ENCODE measurements at regions not wholly inside any gene's neighbourhood (a gene's known extent, or its start where the extent isn't known, plus 50 kb on each side); places are given as distances from the start of the nearest gene placed in this dataset.

DNA sequence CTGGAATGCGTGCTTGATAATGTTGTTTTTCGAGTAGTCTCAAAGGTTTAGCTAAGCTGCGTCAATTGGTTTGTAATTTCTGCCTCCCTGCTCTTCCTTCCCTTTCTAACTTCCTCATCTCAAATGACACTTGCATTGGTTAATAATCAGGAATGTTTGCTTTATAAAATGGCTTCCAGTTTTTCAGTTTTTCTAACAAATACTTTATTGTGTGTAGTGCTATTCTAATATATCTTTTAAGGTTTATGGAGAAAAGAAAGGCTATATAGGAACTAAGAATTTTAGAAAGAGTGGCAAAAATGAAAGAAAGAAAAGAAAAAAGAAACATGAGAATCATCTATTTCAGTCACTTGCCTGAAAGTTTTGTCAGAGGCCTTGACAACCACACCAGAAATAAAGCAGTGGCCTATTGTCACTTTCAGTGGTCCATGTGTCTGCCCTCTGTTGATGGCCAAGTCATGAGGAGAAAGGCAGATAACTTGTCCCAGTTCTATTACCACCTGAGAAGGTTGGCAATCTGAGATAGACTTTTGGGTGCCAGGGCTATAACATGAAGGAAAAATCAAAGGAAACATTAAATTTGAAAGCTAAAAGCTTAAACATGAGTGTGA, 221.9 kb upstream of the KITLG start:
- DNase-seq, result no peak

DNA sequence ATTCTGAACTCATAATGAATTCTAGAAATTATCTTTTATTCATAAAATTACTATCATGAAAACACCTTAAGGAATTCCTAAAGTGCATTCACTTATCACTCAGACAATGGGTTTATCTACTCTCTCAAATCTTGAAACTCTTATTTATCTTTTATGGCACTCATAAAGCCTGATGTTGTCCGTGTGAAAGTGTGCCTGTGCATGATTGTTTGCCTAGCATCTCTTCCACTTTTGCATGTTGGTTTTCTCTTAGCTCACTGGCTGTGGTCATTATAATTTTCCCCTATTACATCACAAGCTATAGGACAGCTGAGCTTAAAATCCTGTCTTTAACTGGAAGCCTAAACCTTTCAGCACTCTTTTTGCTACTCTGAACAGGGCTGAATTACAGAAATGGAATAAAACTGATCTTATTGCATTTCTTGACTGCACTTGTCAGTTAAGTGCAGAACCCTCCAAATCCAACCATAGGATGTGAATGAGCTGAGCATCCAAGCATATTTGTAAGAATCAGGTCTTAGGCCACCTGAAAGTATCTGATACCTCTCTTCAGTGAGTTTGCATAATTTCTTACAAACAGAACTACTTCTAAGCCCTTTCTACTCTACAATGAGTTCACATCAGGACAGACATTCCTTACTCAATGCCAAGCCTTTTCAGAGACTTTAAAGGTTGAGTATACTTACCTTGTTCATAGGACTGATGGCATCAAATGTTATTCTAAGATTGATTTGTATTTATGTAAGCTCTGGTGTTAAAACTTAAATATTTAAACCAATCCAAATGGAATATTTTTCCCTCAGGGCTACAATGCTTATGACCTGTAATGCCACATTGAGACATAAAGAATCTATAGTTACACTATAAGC, 221.2 kb upstream of the KITLG start:
- no peak for DNase-seq

DNA sequence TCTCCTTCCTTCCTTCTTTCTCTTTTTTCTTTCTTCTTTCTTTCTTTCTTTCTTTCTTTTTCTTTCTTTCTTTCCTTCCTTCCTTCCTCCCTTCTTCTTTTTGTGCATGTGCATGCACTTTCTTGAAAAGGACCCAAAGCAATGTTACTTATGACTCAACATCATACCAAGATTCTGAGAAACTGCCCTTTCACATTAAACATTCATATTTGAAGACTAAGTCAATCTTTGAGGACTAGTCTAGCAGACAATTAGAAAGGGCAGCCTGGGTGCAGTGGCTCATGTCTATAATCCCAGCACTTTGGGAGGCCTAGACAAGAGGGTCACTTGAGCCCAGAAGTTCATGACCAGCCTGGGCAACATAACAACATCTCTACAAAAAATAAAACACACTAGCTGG, 212.8 kb upstream of the KITLG start:
- DNase-seq, result no peak

DNA sequence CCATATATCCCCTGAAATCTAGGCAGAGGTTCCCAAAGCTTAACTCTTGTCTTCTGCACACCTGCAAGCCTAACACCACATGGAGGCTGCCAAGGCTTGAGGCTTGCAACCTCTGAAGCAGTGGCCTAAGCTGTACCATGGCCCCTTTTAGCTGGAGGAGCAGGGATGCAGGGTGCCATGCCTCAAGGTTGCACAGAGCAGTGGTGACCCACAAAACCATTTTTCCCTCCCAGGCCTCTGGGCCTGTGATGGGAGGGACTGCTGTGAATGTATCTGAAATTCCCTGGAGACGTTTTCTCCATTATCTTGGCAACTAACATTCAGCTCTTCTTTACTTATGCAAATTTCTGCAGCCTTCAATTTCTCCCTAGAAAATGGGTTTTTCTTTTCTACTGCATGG, 210.0 kb upstream of the KITLG start:
- DNase-seq, result no peak

DNA sequence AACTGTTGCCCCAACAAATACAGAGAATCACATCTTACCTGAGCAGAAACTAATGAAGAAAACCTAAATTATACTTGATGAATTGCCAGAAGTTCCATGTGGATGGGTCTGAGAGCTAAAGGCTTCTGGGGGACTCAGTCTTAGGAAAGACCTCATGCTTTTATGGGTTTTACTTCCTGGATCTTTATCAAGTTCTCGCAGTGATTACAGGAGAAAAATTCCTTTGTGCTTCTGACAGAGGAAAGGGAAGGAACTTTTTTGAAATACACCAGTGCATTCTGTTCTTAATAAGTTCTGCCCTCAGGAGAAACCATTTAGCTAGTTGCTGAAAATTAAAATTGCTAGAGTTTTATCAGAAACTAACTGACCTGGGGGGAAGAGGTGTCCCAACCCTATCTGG, 203.9 kb upstream of the KITLG start:
- no peak for DNase-seq

DNA sequence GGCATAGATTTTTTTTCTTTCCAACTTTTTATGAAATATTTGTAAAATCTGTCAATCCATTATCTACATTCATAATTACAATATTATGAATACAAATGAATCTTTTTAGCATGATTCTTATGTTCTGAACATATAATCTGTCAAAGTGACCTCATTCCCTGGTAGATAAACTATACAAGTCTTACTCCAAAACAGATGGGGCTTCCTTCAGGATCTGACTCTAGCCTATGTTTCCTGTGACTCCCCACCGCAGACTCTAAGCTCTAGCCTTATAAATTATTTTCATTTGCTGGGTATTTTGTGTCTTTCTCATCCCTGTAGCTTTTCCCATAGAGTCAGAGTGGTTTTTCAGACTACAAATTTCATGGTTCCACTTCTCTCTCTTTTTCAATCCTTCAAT, 202.1 kb upstream of the KITLG start:
- no peak for DNase-seq

DNA sequence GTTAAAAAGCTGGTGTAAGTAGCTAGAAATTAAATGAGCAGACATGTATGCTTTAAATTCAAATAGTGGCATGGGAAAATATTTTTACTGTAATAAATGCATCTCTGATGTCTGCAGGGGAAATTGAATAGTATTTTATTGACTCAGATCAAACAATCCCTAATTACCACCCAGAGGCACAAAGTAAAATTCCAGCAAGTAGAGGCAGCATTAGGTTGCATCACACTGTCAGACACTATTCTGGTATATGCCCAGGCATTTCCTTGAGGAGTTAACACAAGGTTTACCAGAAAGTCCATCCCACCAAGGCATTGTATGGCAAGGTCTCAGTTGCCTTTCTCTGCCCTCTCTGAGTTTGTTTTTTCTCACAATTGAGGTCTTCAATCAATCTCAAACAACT, 201.6 kb upstream of the KITLG start:
- no peak for DNase-seq

DNA sequence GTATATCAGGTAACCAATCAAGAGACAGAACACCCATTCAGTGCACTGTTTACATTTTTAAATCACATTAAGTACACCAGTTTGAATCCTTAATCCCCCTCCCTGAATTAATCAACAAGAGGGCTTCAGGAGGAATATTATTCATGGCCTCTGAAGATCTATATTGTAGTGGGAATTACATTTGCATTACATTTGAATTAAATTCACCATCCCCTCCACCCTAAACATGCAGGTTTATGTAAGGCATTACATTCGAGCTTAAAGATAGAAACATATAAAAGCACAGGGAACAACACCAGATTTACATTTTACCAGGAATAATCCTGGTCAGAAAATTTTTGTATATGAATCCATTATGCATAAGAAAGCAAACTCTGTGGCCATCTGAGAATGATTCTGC, 197.8 kb upstream of the KITLG start:
- no peak for DNase-seq

DNA sequence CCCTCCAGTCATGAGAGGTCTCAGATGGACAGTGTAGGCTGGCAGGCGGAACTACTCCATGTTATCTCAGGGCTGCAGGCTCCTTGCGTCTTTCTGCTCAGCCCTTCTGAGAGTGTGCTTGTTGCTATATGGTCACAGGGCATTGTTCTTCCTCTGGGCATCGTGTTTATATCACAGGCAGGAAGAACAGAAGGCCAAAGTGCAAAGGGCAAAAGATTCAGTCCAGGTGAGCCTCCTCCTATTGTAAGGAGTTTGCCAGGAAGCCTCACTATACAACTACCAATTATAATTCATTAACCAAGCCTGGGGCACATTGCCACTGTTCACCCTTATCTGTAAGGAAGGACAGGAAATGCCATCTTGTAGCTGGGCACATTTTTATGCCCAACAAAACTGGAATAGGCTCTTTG, 195.5 kb upstream of the KITLG start:
- DNase-seq, result no peak

DNA sequence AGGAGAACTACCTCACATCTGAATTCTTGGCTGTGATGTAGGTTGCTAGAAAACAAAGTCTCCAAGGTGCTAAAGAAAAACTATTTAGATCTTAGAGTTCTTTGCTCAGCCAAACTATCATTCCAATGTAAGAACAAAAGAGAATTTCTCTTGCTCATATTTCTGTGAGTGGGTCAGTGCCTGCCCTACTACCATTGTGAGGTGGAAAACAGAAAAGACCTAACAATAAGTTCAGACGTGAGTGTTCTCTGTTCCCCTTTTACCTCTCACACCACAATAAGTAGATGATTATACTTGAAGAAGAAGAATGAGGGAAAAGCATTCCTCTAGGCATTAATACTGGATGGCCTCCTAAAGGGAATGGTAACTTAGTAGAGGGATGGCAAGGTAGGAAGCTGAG, 187.4 kb upstream of the KITLG start:
- DNase-seq, result no peak

DNA sequence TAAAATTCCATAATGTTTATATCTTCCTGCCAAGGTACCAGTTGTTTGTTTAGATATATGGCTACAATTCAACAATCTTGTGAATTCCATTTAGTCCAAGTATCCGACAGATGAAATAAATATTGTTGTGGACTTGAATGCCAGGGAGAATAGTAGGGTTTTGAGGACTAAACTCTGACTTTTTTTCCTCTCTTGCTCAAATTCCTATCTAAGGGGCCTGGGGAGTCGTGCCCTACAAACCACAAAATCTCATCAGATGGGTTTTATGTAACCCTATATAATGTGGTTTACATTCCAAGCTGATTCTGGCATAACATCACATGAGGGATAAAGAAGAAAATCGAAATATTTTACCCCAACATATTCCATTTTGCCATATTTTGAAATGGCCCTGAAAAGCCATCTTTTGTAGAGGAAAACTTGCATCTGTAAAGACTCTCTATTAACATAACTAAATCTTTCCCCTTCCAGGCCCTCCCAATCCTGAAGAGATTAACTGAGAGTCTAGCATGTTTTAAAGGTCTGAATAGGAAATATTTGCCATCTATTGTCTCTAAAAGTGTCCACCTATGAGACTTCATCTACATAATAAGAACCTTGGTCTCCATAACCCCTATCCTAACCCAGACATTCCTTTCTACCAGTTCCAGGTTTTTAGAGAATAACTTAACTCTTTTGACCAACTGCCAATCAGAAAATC, 184.7 kb upstream of the KITLG start:
- DNase-seq, result no peak

DNA sequence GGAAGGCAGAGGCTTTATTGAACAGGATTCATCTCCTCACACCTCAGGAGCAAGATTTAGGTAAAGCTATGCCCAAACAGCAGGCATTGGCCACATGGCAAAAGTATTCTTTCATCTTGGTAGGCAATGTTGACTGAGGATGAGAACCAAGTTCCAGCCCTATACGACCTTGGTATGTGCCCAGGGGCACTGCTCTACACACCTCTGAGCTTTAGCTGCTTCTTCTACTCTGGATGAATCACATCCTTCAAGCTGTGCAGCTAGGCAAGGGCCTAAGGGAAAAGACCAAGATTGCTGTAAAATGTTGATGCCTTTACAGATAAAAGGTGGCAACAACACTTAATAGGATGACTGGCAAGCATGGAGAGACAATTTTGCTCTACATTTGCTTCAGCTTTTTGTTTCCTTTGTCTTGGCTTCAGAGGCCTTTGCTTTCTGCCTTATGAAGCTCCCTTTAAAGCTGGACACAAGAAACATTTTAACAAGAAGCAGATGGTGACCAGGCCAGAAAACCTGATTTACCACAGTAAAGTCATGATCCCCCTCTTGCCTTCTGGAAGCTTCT, 183.3 kb upstream of the KITLG start:
- no peak for DNase-seq

DNA sequence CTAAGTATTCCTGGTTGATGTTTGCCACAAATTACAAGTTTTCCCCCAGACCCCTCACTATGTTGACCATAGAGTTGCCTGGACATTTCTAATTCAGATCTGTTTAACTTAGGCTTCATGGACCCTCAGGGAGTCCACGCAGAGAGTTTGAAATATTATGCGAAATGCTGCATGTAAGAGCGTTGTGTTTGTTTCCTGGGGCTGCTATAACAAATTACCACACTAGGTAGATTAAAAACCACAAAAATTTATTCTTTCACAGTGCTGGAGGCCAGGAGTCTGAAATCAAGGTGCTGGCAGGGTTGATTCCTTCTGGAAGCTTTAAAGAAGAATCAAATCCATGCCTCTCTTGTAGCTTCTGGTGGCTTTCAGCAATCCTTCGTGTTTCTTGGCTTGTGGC, 177.9 kb upstream of the KITLG start:
- no peak for DNase-seq

DNA sequence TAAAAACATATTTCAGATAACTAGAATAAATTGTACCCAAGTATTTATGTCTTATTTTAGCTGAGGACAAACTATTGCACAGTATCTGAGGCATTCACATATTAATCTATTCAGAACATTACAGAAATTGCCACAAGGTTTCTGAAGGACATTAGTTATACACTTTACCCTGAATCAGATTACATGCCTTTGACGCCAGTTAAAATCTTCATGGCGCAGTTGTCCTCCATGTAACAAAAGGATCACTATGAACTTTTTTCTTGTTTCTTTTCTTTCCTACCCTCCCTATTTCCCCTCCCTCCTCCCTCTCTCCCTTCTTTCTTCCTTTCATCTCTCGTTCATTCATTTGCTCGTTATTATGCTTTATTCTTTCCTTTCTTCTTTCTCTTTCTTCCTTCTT, 176.6 kb upstream of the KITLG start:
- DNase-seq, result no peak

DNA sequence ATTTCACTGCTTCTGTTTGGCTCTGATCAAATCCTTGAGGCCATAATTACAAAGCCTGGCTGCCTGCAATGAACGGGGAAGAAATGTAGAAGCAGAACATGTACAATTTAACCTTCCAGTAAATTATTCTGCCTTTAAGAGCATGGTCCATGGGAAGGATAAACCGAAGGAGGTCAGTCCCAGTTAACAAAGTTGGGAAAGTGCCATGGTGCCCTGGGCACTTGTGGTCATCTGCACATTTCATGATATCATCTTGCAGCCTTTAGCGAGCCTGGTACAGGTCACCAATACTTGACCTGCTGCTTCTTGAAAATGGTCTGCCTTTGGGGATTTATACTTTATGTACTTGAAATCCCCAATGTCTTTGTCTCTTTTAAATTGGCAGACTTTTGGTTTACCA, 175.9 kb upstream of the KITLG start:
- DNase-seq, result no peak

DNA sequence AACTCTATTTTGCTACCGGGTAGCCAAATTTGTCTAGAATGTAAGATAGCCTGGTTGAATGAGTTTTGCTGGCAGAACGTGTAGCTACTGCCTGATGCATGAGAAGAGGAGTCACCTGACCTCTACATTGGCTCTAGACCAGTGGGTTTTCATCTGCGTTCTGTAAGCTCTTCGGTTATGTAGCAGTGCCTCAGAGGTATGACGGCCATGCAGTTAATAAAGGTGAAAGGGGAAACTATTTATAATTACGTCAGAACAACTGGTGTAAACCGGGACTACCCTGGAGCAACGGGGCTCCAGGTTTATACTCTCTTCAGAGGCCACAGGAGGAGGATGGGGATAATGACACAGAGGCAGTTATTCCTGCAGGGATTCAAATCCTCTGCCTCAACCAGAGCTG, 173.4 kb upstream of the KITLG start:
- DNase-seq, result no peak

DNA sequence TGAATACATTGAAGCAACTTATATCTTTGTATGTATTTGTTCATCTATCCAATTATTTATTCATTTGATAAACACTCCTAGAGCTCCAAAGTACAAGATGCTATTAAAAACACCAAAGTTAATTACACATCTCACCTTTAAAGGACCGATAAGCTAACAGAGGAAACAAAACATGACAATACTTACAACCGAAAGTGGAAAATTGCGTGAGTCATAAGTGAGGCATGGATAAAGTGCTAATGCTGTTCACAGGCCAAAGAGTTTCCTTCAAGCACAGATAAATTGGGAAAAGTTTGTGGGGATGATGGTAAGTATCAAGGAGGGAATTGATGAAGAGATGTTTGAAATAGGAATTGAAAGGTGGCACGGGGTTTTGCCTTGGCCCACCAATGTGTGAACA, 172.8 kb upstream of the KITLG start:
- no peak for DNase-seq

DNA sequence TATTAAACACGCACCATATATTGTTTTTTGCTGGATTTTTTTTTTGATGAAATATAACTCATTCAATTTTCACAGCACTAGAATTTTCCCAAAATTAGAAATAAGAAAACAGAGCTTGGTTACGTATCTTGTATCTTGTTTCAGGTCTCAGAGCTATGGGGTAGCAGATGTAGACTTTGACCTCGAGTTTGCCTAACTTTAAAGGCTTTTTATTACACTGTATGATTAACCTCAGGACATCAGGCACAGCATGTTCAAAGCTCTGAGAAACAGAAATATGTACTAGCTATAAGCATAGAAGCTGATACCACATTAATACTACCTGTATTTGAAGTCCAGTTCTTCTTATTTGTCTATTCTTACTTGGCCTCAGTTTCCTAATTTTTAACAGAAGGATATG, 171.9 kb upstream of the KITLG start:
- DNase-seq, result no peak

DNA sequence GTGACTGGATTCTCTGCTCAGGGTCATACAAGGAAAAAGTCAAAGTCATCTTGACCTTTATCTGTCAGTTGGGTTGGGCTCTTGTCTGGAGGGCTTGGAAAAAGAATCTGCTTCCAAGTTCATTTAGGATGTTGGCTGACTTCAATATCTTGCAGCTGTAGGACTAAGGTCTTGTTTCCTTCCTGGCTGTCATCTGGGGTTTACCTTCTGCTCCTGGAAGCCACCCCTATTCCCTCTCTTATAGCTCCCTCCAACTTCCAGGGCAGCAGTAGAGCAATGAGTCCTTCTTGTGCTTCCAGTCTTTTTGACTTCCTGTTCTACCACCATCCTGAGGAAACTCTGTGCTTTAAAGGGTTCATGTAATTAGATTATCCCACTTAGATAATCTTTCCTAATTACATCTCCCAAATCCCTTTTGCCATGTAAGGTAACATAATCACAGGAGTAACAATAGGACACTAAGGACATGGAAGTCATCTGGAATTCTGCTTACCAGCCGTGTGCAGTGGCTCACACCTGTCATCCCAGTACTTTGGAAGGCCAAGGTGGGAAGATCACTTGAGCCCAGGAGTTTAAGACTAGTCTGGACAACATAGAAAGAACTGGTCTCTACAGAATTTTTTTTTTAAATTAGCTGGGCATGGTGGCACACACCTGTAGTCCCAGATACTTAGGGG, 170.7 kb upstream of the KITLG start:
- DNase-seq, result no peak

DNA sequence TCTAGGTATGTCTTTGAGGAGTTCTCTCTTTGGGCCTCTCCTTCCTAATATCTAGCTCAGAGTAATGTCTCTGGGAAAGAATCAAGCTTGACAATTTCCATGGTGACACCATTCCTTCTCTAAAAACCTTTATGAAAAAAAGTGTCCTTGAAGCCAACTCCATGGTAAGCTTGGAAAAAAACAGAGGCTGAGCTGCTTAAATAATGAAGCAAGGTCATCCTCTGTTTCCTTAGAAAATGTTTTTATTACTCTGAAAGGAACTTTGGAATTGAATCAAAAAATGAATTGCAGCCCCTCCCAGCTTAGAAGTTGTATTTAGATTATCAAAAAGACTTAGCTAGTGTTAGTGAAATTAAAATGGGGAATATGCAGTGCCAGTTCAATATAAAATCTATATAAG, 166.1 kb upstream of the KITLG start:
- DNase-seq, result no peak

DNA sequence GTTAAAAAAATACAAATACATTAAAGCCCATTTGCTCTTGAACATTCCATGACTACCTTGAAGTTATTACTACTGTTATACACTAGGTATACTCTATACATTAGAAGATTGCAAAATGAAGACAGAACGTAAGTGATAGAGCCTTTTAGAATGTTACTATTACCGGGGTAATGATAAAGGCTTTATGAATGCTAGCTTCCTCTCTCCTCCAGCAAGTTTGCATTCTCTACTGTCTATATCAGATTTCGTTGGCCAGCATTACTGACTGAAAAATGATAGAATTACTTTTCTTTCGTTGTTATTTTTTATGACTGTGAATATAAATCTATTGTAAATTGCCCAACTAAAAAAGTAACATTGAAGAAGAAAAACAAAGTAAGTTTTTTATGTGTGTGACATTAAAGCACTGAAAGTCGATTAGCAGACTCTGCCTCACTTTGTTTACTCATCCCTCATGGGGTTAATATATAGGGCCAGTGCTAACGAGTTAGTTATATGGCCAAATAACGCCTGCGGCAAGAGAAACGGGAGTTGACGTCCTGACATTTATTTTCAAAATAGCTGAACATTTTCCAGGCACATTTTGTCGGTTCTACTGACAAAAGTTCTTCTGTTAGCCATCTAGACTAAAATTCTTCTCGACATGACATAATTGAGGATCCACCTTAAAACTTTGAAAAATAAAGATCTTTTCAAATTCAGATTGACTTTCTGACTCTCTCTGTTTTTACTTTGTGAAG, 163.8 kb upstream of the KITLG start:
- no peak for DNase-seq

DNA sequence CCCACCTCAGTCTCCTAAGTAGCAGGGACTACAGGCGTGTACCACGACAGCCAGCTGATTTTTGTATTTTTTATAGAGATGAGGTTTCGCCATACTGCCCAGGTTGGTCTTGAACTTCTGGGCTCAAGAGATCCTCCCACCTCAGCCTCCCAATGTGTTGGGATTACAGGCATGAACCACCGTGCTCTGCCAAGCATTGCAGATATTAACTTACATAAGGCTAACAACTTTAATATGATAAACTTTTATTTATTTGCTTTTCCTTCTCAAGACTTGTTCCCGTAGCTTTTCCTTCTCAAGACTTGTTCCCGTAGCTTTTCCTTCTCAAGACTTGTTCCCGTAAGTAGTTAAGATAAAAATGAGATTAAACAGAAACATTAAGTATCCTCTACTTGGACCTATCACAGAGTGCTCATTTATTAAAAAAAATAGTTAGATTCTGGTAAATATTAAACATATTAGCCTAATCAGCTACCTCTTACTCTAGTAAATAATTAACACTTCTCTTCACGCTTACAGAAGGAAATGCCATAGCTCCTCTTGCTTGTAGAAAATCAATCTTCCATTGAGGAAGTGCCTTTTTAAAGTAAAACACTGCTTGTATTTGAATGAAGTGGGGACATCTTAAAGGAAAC, 157.7 kb upstream of the KITLG start:
- no peak for DNase-seq

Measured in femur (tissue), 1 donor.